Right ventricle myocardium superior (tissue), 1 donor: ENCODE measurements at regions not wholly inside any gene's neighbourhood (a gene's known extent, or its start where the extent isn't known, plus 50 kb on each side); places are given as distances from the start of the nearest gene placed in this dataset.
A peak's percentile ranks its signal among the peaks of the same experiment; 100 is the strongest.

Source experiments
- ATAC-seq: fragments of 200-7000 bp; cut with Tn5 transposase; one replicate; pipeline ENCODE4 v1.9.1; 2020; ENCODE audit warnings: mild to moderate bottlenecking; ENCODE audit not compliant: poor library complexity
- DNase-seq: peaks from one replicate; pipeline ENCODE4 v3.0.0-alpha.2; 2020
- intact Hi-C: fragments of 100-400 bp; cut with DNase I; formaldehyde crosslinking; loops from one replicate; pipeline ENCODE4 v1.11.2; 2022
- donor health status: DM: no; HTN: yes; CAD: no; lungs with severe emphysema.

GRCh38 chr4:139611391-139611790 is 54.2 kb upstream of the MGST2 start:
- no peak for DNase-seq
- intact Hi-C loops = no loop called here
- no peak for ATAC-seq

- DNase-seq = no peak
- ATAC-seq = no peak
- intact Hi-C loops = no loop called here
Measured at GRCh38 chr4:139609647-139610046, 53.6 kb upstream of the SETD7 start.

GRCh38 chr4:139607502-139608060 is 51.6 kb upstream of the SETD7 start:
- no peak for ATAC-seq
- intact Hi-C loops = no loop called here
- no peak for DNase-seq

- intact Hi-C loops = no loop called here
- ATAC-seq (peak; percentile 73), DNase-seq (no peak)
Measured at GRCh38 chr4:139606579-139607501, 50.8 kb upstream of the SETD7 start.

GRCh38 chr4:139606103-139606502 is 50.1 kb upstream of the SETD7 start:
- ATAC-seq = no peak
- intact Hi-C loops = no loop called here
- no peak for DNase-seq
